SK-N-SH (cell line): ENCODE measurements at regions not wholly inside any gene's neighbourhood (a gene's known extent, or its start where the extent isn't known, plus 50 kb on each side); places are given as distances from the start of the nearest gene placed in this dataset.

Experiments used
- CHD2 ChIP-seq: fragments of 150-350 bp; IDR thresholded peaks from 2 replicates; pipeline ENCODE4 v1.6.1; 2018; ENCODE audit warnings: low read length; ENCODE audit not compliant: partially characterized antibody
- CTCF ChIP-seq: fragments of 200-600 bp; sonication (generic); IDR thresholded peaks from 2 replicates; pipeline ENCODE4 v1.6.1; 2017; ENCODE audit warnings: antibody characterized with exemption, mild to moderate bottlenecking, moderate library complexity
- EZH2phosphoT487 ChIP-seq: fragments of 200-600 bp; sonication (generic); IDR thresholded peaks from 2 replicates; pipeline ENCODE4 v1.6.1; 2017; ENCODE audit warnings: low read depth, mixed run types, mild to moderate bottlenecking, antibody characterized with exemption, moderate library complexity, borderline replicate concordance
- NFIC ChIP-seq: IDR thresholded peaks from 2 replicates; pipeline ENCODE4 v1.4.0; 2012; ENCODE audit warnings: borderline replicate concordance
- TCF12 ChIP-seq: IDR thresholded peaks from 2 replicates; pipeline ENCODE4 v1.4.0; 2012
- TEAD4 ChIP-seq: IDR thresholded peaks from 2 replicates; pipeline ENCODE4 v1.4.0; 2012; ENCODE audit warnings: mild to moderate bottlenecking, borderline replicate concordance; ENCODE audit not compliant: insufficient read depth

GRCh38 chr4:26000274-26000950, 86.4 kb downstream of the SMIM20 start:
- TF ChIP-seq TCF12 (no peak), EZH2phosphoT487 (no peak), CTCF (no peak), NFIC (no peak), CHD2 (no peak), TEAD4 (no peak)
